ENCODE measurements at regions not wholly inside any gene's neighbourhood (a gene's known extent, or its start where the extent isn't known, plus 50 kb on each side); places are given as distances from the start of the nearest gene placed in this dataset.

- H3K36me3 Mint-ChIP-seq (ENCODE audit: low read depth) = no peaks in the 10 kb centered on the region
- peaks cover 23% of the 10 kb centered on the region for H3K4me1 Mint-ChIP-seq
- no peak overlapping the region for H3K27ac Mint-ChIP-seq
- no peaks in the 10 kb centered on the region for H3K9me3 Mint-ChIP-seq
- H3K27me3 Mint-ChIP-seq (ENCODE audit: low read depth) = no peaks in the 10 kb centered on the region
- H3K4me3 Mint-ChIP-seq = no peak overlapping the region
- no peak for TF ChIP-seq CTCF (IDR thresholded peaks at IDR 0.05; ENCODE audit: unreplicated experiment in 3 of 3)
These were observed 329.4 kb downstream of the PDGFC start for GRCh38 chr4:156642161-156642560.

- TF ChIP-seq CTCF (IDR thresholded peaks at IDR 0.05; ENCODE audit: unreplicated experiment in 3 of 3) = no peak
- H3K36me3 Mint-ChIP-seq (ENCODE audit: low read depth) = no peaks in the 10 kb centered on the region
- no peaks in the 10 kb centered on the region for H3K27me3 Mint-ChIP-seq (ENCODE audit: low read depth)
- peaks cover 45% of the 10 kb centered on the region for H3K4me1 Mint-ChIP-seq
- peak overlapping the region in 2 of 3 experiments; percentile 4 to 27 for H3K27ac Mint-ChIP-seq
- H3K9me3 Mint-ChIP-seq = no peaks in the 10 kb centered on the region
- H3K4me3 Mint-ChIP-seq = no peak overlapping the region
These were observed 332.5 kb downstream of the PDGFC start for GRCh38 chr4:156638925-156639605.

GRCh38 chr4:156638334-156638733 lies 333.3 kb downstream of the PDGFC start:
- no peaks in the 10 kb centered on the region for H3K9me3 Mint-ChIP-seq

GRCh38 chr4:156636381-156636780 lies 335.2 kb downstream of the PDGFC start:
- TF ChIP-seq CTCF (IDR thresholded peaks at IDR 0.05; ENCODE audit: unreplicated experiment in 3 of 3) = no peak
- H3K9me3 Mint-ChIP-seq = peaks cover 4% of the 10 kb centered on the region
- H3K27me3 Mint-ChIP-seq (ENCODE audit: low read depth) = no peaks in the 10 kb centered on the region
- peaks cover 58% of the 10 kb centered on the region for H3K4me1 Mint-ChIP-seq
- peak overlapping the region; percentile 57 to 80 (median 65) for H3K27ac Mint-ChIP-seq
- H3K4me3 Mint-ChIP-seq = peak overlapping the region in 1 of 3 experiments; percentile 7
- H3K36me3 Mint-ChIP-seq (ENCODE audit: low read depth) = no peaks in the 10 kb centered on the region

More at GRCh38 chr4:156638334-156638733, 333.3 kb downstream of the PDGFC start:
- TF ChIP-seq CTCF (IDR thresholded peaks at IDR 0.05; ENCODE audit: unreplicated experiment in 3 of 3) = no peak
- H3K36me3 Mint-ChIP-seq (ENCODE audit: low read depth) = no peaks in the 10 kb centered on the region
- H3K4me3 Mint-ChIP-seq = no peak overlapping the region
- H3K27me3 Mint-ChIP-seq (ENCODE audit: low read depth) = no peaks in the 10 kb centered on the region
- peak overlapping the region; percentile 57 to 84 (median 80) for H3K27ac Mint-ChIP-seq
- peaks cover 46% of the 10 kb centered on the region for H3K4me1 Mint-ChIP-seq

GRCh38 chr4:156635051-156635450 lies 336.5 kb downstream of the PDGFC start:
- peak overlapping the region in 1 of 3 experiments; percentile 64 for H3K27ac Mint-ChIP-seq
- H3K9me3 Mint-ChIP-seq = peaks cover 13% of the 10 kb centered on the region
- no peak overlapping the region for H3K4me3 Mint-ChIP-seq
- H3K27me3 Mint-ChIP-seq (ENCODE audit: low read depth) = no peaks in the 10 kb centered on the region
- peaks cover 60% of the 10 kb centered on the region for H3K4me1 Mint-ChIP-seq
- no peaks in the 10 kb centered on the region for H3K36me3 Mint-ChIP-seq (ENCODE audit: low read depth)
- no peak for TF ChIP-seq CTCF (IDR thresholded peaks at IDR 0.05; ENCODE audit: unreplicated experiment in 3 of 3)

- peaks cover 17% of the 10 kb centered on the region for H3K9me3 Mint-ChIP-seq
- H3K36me3 Mint-ChIP-seq (ENCODE audit: low read depth) = peaks cover 3% of the 10 kb centered on the region
- no peaks in the 10 kb centered on the region for H3K27me3 Mint-ChIP-seq (ENCODE audit: low read depth)
- no peak overlapping the region for H3K4me3 Mint-ChIP-seq
- H3K4me1 Mint-ChIP-seq = peaks cover 60% of the 10 kb centered on the region
- peak overlapping the region in 2 of 3 experiments; percentile 17 to 66 for H3K27ac Mint-ChIP-seq
- no peak for TF ChIP-seq CTCF (IDR thresholded peaks at IDR 0.05; ENCODE audit: unreplicated experiment in 3 of 3)
These were observed 337.0 kb downstream of the PDGFC start for GRCh38 chr4:156634612-156635011.

All from nephron (organoid).